GM12878 (cell line): ENCODE measurements at regions not wholly inside any gene's neighbourhood (a gene's known extent, or its start where the extent isn't known, plus 50 kb on each side); places are given as distances from the start of the nearest gene placed in this dataset.

Experiments
- ATAC-seq: fragments of 200-7000 bp; cut with Tn5 transposase; 3 replicates; pipeline ENCODE4 v1.9.1; 2020; ENCODE audit warnings: mild to moderate bottlenecking, moderate library complexity
- BruUV-seq: library from RNA; stranded (reverse); fragments of 400-500 nt; replicated peaks from 2 replicates; lab custom pipeline; 2021; lab: Mats Ljungman, UMichigan
- CTCF ChIA-PET: fragments of 300-600 bp; sonication (Branson Sonifier 250); formaldehyde crosslinking; extraction: SDS; loops from one replicate; lab custom pipeline; 2021; ENCODE audit warnings: inconsistent platforms; lab: Yijun Ruan, JAX
- POLR2A ChIA-PET: fragments of 350-600 bp; formaldehyde crosslinking; extraction: SDS; loops from one replicate; lab custom pipeline; 2021; ENCODE audit warnings: inconsistent platforms; lab: Charles Lee
- RAD21 ChIA-PET: fragments of 300-600 bp; sonication (Branson Sonifier 250); formaldehyde crosslinking; loops from one replicate; lab custom pipeline; 2023; ENCODE audit warnings: antibody characterized with exemption; ENCODE audit not compliant: unreplicated experiment; lab: Charles Lee
- SMC1A ChIA-PET: fragments of 300-600 bp; sonication (Branson Sonifier 250); formaldehyde crosslinking; loops from one replicate; lab custom pipeline; 2023; ENCODE audit not compliant: unreplicated experiment, uncharacterized antibody; lab: Charles Lee
- DNase-seq: peaks from one replicate; pipeline ENCODE4 v3.0.0-alpha.2; 2011; ENCODE audit warnings: low read depth, low spot score
- FAIRE-seq: peaks from 3 replicates; lab custom pipeline; 2011; peaks lifted over from hg19 to GRCh38; lab: Jason Lieb, UNC
- H2AFZ ChIP-seq: 2 replicates; pipeline ENCODE4 v1.6.0; 2011; ENCODE audit warnings: low read depth, low read length, control low read depth; ENCODE audit not compliant: control insufficient read depth
- H3K27ac ChIP-seq: 2 replicates; pipeline ENCODE4 v1.5.1; 2011; ENCODE audit warnings: control low read depth; ENCODE audit not compliant: control insufficient read depth, insufficient read depth
- H3K27me3 ChIP-seq, 2 experiments: replicated peaks in 1 of 2; 2 replicates each; pipeline versions ENCODE4 v1.6.0 to v1.6.1; 2011; ENCODE audit warnings: low read length in 1 of 2; ENCODE audit not compliant: control insufficient read depth in 2 of 2, insufficient read depth in 2 of 2
- H3K36me3 ChIP-seq, 2 experiments: 2 replicates each; pipeline ENCODE4 v1.5.1; 2011; ENCODE audit warnings: low read length in 1 of 2; ENCODE audit not compliant: control insufficient read depth in 2 of 2, insufficient read depth in 2 of 2
- H3K4me1 ChIP-seq: 2 replicates; pipeline ENCODE4 v1.6.1; 2011; ENCODE audit warnings: mild to moderate bottlenecking, low read length, moderate library complexity, mixed read lengths; ENCODE audit not compliant: control insufficient read depth, insufficient read depth
- H3K4me2 ChIP-seq: 2 replicates; pipeline ENCODE4 v1.6.0; 2011; ENCODE audit warnings: control low read depth; ENCODE audit not compliant: control insufficient read depth, insufficient read depth
- H3K4me3 ChIP-seq: fragments of 200-600 bp; sonication (generic); 2 replicates; pipeline ENCODE4 v1.5.1; 2016
- H3K79me2 ChIP-seq: 2 replicates; pipeline ENCODE4 v1.6.0; 2011; ENCODE audit warnings: low read length; ENCODE audit not compliant: control insufficient read depth, insufficient read depth
- H3K9ac ChIP-seq: 2 replicates; pipeline ENCODE4 v1.8.0; 2011; ENCODE audit warnings: low read length, control low read depth, mixed read lengths; ENCODE audit not compliant: control insufficient read depth, insufficient read depth
- H3K9me3 ChIP-seq: replicated peaks from 3 replicates; pipeline ENCODE4 v1.5.1; 2011; ENCODE audit warnings: mild to moderate bottlenecking, low read length; ENCODE audit not compliant: control insufficient read depth, insufficient read depth
- H4K20me1 ChIP-seq: 2 replicates; pipeline ENCODE4 v1.6.0; 2011; ENCODE audit not compliant: control insufficient read depth, insufficient read depth
- CBX5 ChIP-seq: sonication (generic); IDR thresholded peaks from 2 replicates; pipeline ENCODE4 v1.6.1; 2016; ENCODE audit warnings: low read depth, moderate library complexity, mild to moderate bottlenecking, inconsistent platforms
- ELK1 ChIP-seq: IDR thresholded peaks from 2 replicates; pipeline ENCODE4 v1.6.1; 2012; ENCODE audit warnings: low read depth, low read length, improper control_type of control experiment
- FOXK2 ChIP-seq: fragments of 450-650 bp; IDR thresholded peaks from 2 replicates; pipeline ENCODE4 v1.6.1; 2017; ENCODE audit warnings: mild to moderate bottlenecking, moderate library complexity
- GABPA ChIP-seq: IDR thresholded peaks from 2 replicates; pipeline ENCODE4 v1.6.1; 2014; ENCODE audit warnings: antibody characterized with exemption, low read depth, mild to moderate bottlenecking, inconsistent platforms
- JUNB ChIP-seq: IDR thresholded peaks from 2 replicates; pipeline ENCODE4 v1.6.1; 2016; ENCODE audit warnings: antibody characterized with exemption, mild to moderate bottlenecking
- RB1 ChIP-seq: fragments of 450-650 bp; formaldehyde crosslinking; IDR thresholded peaks from 2 replicates; pipeline ENCODE4 v1.6.1; 2017; ENCODE audit warnings: mild to moderate bottlenecking, borderline replicate concordance
- RCOR1 ChIP-seq: conservative IDR thresholded peaks from 2 replicates; pipeline ENCODE4 v1.6.1; 2012; ENCODE audit warnings: low read depth, low read length, improper control_type of control experiment
- REST ChIP-seq: IDR thresholded peaks from 2 replicates; pipeline ENCODE4 v1.6.1; 2012; ENCODE audit warnings: mild to moderate bottlenecking, low read depth, low read length
- SREBF1 ChIP-seq: IDR thresholded peaks from 2 replicates; pipeline ENCODE4 v1.6.1; 2012; ENCODE audit warnings: mild to moderate bottlenecking, low read length
- ZBTB33 ChIP-seq: fragments of 450-650 bp; IDR thresholded peaks from 2 replicates; pipeline ENCODE4 v1.6.1; 2017; ENCODE audit warnings: mild to moderate bottlenecking
- WGBS: methylation state at CpG from one replicate; pipeline ENCODE4 v1.1.6; 2016; ENCODE audit warnings: low lambda C conversion rate; ENCODE audit not compliant: insufficient replicate concordance, insufficient coverage; ENCODE audit errors: missing lambda C conversion rate; 5-methylcytosine and 5-hydroxymethylcytosine counted together
- in situ Hi-C: fragments of 300-500 bp; cut with MboI; formaldehyde crosslinking; loops from 9 replicates; pipeline ENCODE4 v1.14.3; 2018; ENCODE audit warnings: mixed read lengths
- intact Hi-C: fragments of 100-400 bp; cut with micrococcal nuclease; formaldehyde crosslinking; loops from one replicate; pipeline ENCODE4 v1.14.2; 2022; ENCODE audit not compliant: unreplicated experiment

- no peaks in the 10 kb centered on the region for H3K4me1 ChIP-seq
- no TSS peak for BruUV-seq
- RAD21 ChIA-PET = no interaction called here
- H3K4me3 ChIP-seq = no peak overlapping the region
- no peaks in the 10 kb centered on the region for H4K20me1 ChIP-seq
- H3K9ac ChIP-seq = no peak overlapping the region
- no peaks in the 10 kb centered on the region for H3K27me3 ChIP-seq
- CTCF ChIA-PET = interaction anchor here (0.6 to 2.0 kb wide), 3 partner anchors 8 to 294 kb away, joined by 3 to 10 read pairs (median 4); no protein-coding TSS in a partner anchor
- TF ChIP-seq GABPA (no peak), CBX5 (no peak), RCOR1 (no peak), FOXK2 (no peak), REST (no peak), ZBTB33 (no peak), SREBF1 (no peak), RB1 (no peak), ELK1 (no peak), JUNB (no peak)
- TF ChIP-seq, all 136 proteins: peak for 0
- Histone ChIP-seq H3K36me3 (no peaks in the 10 kb centered on the region), H3K9me3 (no peaks in the 10 kb centered on the region), H3K4me2 (no peak overlapping the region), H3K27ac (no peak overlapping the region), H2AFZ (no peak overlapping the region), H3K79me2 (no peaks in the 10 kb centered on the region)
- DNase-seq (no peak), ATAC-seq (no peak), FAIRE-seq (no peak)
- in situ Hi-C loops = loop anchor here (10.0 to 25.0 kb wide), 2 partner anchors 493 to 956 kb away; no protein-coding TSS in a partner anchor
- ChIA-PET SMC1A (interaction anchor here (0.6 to 1.0 kb wide), 2 partner anchors 247 to 296 kb away, joined by 3 to 4 read pairs; no protein-coding TSS in a partner anchor), POLR2A (no interaction called here)
- intact Hi-C loops = no loop called here
- 0% methylated on average over 1 of the region's 1 CpG for WGBS
Observed at GRCh38 chr18:33831424-33831823, 253.4 kb downstream of the ASXL3 start.
